GM23248 (cell line): ENCODE measurements at regions not wholly inside any gene's neighbourhood (a gene's known extent, or its start where the extent isn't known, plus 50 kb on each side); places are given as distances from the start of the nearest gene placed in this dataset.

ENCODE experiments used
- EZH2 ChIP-seq: fragments of 200-600 bp; sonication (generic); IDR thresholded peaks from 2 replicates; pipeline ENCODE4 v1.6.1; 2018; ENCODE audit warnings: antibody characterized with exemption, mild to moderate bottlenecking; ENCODE audit not compliant: insufficient read depth, poor library complexity, severe bottlenecking
- EZH2phosphoT487 ChIP-seq: fragments of 200-600 bp; sonication (generic); IDR thresholded peaks from 2 replicates; pipeline ENCODE4 v1.6.1; 2018; ENCODE audit warnings: antibody characterized with exemption, moderate library complexity, mild to moderate bottlenecking, low read depth; ENCODE audit not compliant: insufficient read depth

- TF ChIP-seq EZH2 (no peak), EZH2phosphoT487 (no peak)
Measured at GRCh38 chr13:64066711-64067110, 2651.1 kb upstream of the PCDH20 start.
